ENCODE measurements at regions not wholly inside any gene's neighbourhood (a gene's known extent, or its start where the extent isn't known, plus 50 kb on each side); places are given as distances from the start of the nearest gene placed in this dataset.

- no peak for DNase-seq (ENCODE audit: low spot score)
Observed at GRCh38 chr7:45982907-45983719, 62.0 kb upstream of the IGFBP3 start.

- no peak for DNase-seq (ENCODE audit: low spot score)
Observed at GRCh38 chr7:45982132-45982531, 61.1 kb upstream of the IGFBP3 start.

DNA sequence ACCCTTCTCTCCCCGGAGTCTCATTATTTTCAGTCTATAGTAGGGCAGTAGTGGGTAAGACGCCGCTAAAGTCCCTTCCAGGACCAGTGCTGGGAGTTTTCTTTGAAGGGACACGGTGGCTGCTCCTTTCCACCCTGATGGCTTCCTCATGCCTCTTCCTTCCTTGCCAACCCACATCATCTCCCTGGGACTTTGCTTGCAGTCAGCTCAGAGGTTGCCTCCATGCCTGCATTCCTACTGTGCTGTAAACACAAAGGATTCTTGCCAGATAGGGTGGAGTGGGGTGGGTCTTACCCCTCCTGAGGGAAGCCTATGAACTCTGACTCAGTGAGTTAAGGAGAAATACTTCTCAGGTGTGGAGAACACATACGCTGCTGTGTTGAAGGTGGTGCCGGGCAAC lies 59.9 kb upstream of the IGFBP3 start:
- DNase-seq (ENCODE audit: low spot score): no peak

DNA sequence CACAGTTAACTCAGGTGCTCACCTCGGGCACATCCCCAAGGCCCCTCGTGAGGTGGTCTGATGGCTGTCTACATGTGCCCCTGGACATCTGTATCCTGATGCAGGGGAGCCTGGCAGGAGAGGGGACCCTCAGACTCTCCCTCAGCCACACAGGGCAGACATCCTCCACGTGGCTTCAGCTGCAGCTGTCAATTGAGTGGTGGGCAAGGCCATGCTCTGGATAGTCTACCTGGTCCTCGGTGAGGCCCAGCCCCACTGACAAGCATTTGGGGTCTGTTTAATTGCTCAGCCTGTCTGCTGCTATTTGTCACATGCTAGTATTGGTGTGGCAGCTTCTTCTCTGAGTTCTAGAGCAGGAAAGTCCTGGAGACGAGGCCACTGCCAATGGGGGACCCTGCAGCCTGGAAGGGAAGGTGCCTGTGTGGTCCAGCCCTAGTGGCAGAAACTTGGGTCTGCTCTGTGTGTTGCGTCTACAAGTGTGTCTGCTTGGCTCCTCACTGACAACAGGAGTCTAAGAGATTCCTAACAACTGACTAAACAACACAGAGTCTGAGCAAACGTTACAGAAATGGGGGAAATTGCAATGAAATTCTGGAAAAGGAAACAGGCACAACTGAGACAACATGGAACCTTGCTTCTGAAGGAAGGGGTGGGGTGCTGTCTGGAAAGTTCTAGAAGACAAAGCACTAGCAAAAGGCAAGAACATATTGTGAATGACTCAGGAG lies 59.3 kb upstream of the IGFBP3 start:
- no peak for DNase-seq (ENCODE audit: low spot score)

DNA sequence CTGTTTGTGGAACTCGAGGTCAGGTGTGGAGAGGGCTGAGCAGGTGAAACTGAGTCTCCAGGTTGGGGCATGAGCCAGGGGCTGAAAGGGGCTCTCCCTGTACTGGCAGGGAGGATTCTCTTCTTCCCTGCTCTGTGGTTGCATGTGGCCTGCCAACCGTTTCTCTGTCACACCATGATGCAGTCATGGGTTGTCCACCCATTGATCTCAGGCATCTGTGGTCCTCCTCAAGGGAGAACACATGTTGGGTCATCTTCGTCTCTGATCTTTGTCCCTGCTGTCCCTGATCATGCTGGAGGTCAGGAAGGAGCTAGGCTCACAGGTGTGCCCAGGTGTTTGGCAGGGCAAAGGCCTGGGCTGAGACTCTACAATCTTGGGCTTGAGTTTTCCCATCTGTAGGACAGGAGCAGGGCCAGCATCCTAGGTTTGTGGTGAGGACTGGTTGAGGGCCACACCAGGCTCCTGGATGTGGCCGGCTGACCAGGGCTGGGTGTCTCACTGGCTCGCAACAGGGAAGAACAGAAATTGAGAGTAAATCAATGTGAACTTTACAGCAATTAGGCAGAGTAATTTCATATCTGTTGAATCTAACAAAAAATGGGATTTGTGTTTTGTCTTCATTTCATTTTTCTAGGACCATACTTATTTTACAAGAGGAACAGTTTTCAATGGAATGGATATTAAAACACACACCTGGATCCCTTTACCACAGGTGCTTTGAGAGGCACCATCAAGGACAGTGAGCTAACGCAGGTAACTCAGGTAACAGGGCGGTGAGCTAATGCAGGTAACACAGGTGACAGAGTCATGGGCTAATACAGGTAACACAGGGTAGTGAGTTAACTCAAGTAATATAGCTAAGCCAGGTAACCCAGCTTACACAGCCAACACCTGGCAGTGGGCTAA lies 58.5 kb upstream of the IGFBP3 start:
- no peak for DNase-seq (ENCODE audit: low spot score)

DNA sequence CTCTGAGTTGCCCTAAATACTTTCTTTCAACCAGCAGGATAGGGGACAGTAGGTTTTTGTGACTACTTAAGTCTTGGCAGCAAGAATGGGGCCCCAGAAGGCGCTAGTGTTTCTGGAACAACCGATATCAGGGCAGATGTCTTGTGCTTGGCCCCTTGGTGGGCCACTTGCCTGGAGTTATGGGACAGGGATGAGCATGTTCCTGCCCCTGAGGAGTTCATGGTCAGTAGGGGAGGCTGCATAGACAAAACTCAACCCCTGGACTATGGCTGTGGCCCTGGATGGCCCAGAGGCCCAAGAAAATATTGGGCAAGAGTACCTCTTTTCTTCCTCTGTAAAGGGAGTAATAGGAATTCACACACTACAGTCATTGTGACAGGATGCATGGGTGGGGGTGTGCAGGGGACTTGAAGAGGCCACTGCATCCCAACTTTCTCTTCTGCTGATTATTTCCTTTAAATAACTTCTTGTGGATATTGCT lies 57.7 kb upstream of the IGFBP3 start:
- DNase-seq (ENCODE audit: low spot score): no peak

- DNase-seq (ENCODE audit: low spot score): peak; percentile 91
Observed at GRCh38 chr7:45978010-45978681, 57.1 kb upstream of the IGFBP3 start.

DNA sequence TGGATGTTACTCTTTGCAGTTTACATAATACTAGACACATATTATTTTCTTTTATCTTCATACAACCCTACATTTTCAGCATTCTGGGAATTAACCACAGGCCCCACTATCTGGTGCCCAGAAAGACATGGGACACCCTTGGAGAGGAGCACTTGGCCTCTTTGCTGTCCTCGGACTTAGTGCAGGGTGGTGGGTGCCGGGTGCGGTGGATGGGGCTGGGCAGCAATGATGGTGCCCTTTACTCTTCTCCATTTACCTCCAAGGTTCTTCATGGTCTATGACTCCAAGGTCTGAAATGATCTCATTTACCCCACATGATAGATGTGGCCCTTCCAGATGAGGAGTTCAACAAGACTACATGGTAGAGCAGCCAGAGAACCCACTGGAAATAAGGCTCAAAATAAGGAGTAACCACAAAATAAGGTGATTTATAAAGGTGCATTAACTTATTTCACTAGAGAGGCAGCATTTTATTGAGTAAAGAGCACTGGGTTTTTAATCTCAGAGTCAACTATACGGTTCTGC lies 56.2 kb upstream of the IGFBP3 start:
- no peak for DNase-seq (ENCODE audit: low spot score)

- no peak for DNase-seq (ENCODE audit: low spot score)
Observed at GRCh38 chr7:45976485-45976856, 55.4 kb upstream of the IGFBP3 start.

DNA sequence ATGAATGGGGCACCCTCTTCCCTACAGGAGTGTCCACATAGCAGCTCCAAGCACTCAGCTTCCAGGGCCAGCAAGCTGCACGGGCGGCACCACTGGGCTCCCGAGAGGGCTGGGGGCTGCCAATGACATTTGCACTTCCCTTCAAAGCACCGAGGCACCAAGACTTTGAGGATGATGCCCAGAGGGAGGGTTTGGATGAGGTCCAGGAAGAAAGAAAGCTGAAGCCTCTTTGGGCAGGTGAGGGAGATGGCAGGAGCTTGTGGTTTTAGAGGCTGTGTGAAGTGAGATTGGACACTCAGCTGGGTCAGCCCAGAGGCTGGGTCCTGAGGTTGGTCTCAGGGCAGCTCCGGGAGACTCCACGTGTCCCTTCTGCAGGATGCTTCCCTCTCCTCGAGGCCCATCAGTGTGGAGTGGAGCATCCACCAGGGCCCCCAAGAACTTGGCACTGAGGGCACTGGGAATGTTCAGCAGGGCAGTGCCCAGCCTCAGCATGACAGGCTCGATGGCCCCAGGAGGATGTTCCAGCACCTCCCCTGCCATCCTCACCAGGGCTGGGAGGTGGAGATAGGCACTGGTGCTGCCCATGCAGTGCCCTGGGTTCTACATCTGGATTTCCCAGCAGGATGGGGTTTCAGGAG lies 54.9 kb upstream of the IGFBP3 start:
- DNase-seq (ENCODE audit: low spot score): no peak

GRCh38 chr7:45975367-45975766 lies 54.3 kb upstream of the IGFBP3 start:
- no peak for DNase-seq (ENCODE audit: low spot score)

DNA sequence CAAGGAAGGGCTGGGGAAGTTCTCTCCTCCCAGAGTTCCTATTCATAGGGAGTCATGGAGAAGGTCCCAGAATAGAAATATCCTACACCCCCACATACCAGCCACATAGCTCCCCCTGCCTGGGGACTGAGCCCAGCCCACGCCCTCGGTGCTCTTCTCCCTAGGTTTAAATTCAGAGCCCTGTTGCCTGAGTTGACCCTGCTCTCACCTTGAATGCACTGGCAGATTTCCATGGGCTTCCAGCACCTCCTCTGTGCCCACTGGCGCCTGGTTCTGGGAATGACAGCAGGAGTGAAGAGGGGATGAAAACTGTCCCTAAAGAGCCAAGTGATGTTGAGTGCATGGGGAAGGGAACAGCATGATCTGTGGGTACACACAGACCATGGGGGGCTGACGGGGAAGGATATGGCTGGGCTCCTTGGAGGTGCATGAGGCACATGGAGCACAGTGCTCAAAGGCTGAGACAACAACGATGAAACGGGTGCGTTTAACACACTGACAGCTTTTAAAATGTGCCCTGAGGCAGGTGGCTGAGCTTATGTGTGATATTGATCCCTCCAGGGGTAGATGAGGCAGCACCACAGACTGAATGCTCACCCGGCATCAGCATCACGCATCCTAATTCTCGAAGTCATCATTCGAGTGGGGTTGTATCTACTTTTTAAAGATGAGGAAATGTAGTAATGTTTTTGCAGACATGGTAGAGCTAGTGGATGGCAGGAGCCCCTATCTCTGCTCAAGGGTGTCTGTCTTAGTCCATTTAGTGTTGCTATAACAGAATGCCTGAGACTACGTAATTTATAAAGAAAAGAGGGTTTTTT lies 53.7 kb upstream of the IGFBP3 start:
- DNase-seq (ENCODE audit: low spot score): no peak

DNA sequence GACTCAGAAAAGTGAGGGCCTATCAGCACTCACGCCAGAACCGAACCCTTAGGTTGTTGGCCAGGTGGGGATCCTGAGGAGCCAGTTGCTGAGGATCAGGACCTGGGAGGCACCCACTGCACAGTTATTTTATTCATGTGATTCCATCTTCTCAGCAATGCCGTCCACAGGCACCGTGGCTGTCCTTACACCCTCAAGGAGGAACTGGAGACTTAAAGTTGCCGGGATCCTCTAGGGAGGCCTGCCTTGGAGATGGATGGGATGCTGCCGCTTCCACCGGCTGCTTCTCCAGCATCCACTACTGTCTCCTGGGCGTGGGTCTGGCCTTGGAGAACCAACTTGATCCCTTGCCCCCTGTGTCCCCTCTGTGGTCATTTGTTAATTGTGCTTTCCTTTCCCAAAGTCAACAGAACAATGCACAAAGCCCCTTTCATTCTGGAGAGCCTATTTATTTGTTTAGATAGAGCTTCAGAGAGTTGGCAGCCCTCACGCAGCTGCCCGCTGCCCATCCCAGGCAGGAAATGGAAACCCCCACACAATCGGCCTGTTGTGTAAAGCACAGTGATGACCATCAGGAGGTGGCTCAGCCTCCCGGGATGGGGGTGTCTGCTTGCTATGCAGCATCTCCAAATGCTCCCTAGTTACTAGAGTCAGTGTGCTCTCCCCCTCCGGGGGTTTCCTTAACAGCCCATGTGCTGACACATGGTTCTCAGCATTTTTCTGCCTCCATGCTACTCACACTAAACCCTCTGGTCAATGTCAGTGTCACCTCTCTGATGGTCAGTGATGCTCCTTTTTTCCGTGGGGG lies 52.9 kb upstream of the IGFBP3 start:
- DNase-seq (ENCODE audit: low spot score): peak; percentile 14

DNA sequence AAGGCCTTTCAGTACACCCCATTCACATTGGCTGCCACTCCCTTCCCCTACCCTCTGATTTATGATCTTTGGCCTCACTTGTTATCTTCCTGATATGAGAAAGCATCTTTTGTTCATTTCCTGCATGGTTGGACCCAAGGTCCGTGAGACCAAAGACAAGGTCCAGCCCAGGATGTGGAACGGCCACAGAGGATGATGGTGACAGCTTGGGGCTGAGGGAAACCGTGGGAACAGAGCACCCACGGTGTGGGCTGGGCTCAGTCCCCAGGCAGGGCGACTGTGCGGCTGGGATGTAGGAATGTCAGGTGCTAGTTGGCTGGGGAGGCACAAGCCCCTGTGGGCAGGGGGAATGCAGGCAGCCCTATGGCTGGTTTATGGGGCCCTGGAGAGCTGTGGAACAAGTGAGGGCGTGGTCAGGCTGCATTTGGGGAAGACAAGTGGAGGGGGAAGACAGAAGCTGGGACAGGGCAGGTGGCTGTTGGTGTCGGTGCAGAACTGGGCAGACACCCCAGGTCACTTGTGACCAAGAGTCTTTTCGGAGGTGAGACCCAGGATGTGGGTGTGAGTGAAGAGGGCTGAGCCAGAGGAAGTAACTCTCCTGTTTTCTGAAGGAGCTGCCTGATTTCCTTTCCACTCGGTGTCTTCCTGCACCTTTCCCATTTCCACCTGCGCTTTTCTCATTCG lies 51.7 kb upstream of the IGFBP3 start:
- DNase-seq (ENCODE audit: low spot score): no peak

- no peak for DNase-seq (ENCODE audit: low spot score)
Observed at GRCh38 chr7:45971661-45972175, 50.6 kb upstream of the IGFBP3 start.

GRCh38 chr7:45971171-45971570 lies 50.1 kb upstream of the IGFBP3 start:
- no peak for DNase-seq (ENCODE audit: low spot score)
